GM19023 (cell line): ENCODE measurements at regions not wholly inside any gene's neighbourhood (a gene's known extent, or its start where the extent isn't known, plus 50 kb on each side); places are given as distances from the start of the nearest gene placed in this dataset.
"Not testable (repeated sequence)": the region's sequence is repeated elsewhere in the genome, so short reads cannot be mapped to it uniquely, and the experiment has no call there.

Source experiments
- ATAC-seq: cut with Tn5 transposase; IDR thresholded peaks from one replicate; pipeline ENCODE4 v1.9.1; 2021; ENCODE audit warnings: mild to moderate bottlenecking, moderate library complexity; ENCODE audit not compliant: unreplicated experiment

- ATAC-seq, result no peak
These were observed 593.7 kb upstream of the LUZP2 start for GRCh38 chr11:23903044-23903704.

DNA sequence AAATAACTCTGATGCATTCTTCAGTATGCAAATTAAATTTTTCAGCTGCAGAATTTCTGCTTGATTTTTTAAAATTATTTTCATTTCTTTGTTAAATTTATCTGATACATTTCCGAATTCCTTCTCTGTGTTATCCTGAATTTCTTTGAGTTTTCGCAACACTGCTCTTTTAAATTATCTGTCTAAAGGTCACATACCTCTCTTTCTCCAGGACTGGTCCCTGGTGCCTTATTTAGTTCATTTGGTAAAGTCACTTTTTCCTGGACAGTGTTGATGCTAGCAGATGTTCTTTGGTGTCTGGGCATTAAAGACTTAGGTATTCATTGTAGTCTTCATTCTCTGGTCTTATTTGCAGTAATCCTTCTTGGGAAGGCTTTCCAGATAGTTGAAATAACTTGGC, 577.4 kb upstream of the LUZP2 start:
- ATAC-seq, result no peak

DNA sequence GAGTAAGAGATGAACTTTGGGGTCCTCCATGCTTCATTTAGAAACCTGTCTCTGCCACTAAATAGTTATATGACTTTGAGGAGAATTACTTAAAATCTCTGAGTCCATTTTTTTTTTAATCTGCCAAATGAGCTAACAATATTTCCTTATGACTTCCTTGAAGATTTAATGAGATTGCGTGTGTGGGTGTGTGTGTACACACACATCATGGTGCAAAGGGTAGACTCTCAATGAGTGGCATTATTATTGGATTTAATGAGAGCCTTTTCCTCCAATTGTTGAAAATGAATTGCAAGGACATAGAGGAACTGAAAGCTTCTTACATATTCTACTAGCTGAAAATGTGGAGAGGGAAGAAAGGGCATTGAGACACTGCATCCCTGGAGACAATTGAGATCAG, 573.5 kb upstream of the LUZP2 start:
- ATAC-seq, result no peak

GRCh38 chr11:23924226-23924625, 572.6 kb upstream of the LUZP2 start:
- no peak for ATAC-seq

GRCh38 chr11:23931443-23931842, 565.4 kb upstream of the LUZP2 start:
- ATAC-seq, result no peak

DNA sequence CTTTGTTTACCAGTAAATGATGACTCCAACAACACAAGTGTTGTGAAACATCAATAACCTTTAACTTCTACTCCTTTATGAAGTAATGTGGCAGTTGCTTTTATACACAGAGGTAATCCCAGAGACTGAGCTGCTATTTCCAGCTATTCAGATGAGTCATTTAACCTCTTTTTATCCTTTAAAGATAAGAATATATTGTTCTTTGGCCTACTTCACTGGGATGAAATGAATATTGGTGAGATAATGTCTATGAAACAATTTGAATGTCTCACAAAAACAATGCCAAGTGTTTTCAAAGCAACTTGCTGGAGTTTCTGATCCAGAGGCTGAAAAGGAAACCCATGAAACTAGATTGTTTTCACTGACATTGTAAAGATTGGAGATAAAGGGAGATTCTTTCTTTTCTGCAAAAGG, 564.4 kb upstream of the LUZP2 start:
- no peak for ATAC-seq

- no peak for ATAC-seq
These were observed 563.1 kb upstream of the LUZP2 start for GRCh38 chr11:23933721-23934120.

- ATAC-seq, result not testable (repeated sequence)
These were observed 562.1 kb upstream of the LUZP2 start for GRCh38 chr11:23934671-23935270.

DNA sequence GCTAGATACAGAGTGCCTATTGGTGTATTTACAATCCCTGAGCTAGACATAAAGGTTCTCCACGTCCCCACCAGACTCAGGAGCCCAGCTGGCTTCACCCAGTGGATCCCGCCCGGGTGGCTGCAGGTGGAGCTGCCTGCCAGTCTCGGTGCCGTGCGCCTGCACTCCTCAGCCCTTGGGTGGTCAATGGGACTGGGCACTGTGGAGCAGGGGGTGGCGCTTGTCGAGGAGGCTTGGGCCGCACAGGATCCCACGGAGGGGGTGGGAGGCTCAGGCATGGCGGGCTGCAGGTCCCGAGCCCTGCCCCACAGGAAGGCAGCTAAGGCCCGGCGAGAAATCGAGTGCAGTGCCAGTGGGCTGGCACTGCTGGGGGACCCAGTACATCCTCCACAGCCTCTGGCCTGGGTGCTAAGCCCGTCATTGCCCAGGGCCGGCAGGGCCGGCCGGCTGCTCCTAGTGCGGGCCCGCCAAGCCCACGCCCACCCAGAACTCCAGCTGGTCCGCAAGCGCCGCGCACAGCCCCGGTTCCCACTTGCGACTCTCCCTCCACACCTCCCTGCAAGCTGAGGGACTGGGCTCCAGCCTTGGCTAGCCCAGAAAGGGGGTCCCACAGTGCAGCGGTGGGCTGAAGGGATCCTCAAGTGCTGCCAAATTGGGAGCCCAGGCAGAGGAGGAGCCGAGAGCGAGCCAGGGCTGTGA, 554.6 kb upstream of the LUZP2 start:
- ATAC-seq, result not testable (repeated sequence)

GRCh38 chr11:23944923-23945322, 551.9 kb upstream of the LUZP2 start:
- ATAC-seq, result no peak

DNA sequence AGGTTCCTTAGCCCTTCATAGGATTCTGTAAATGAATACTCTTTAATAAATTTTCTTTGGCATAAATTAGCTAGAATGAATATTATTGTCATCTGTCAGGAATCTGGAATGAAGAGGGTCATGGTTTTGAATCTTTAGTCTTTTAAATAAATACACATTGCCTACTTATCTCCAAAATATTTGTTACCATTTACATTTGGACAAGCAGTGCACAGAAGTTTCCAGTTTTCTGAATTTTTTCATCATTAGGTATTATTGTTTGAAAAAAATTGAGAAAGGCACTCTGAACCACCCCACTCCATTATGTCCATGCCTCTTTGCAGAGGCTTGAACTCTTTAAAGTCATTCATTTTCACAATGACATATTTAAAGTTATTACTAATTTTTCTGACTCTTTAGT, 549.0 kb upstream of the LUZP2 start:
- ATAC-seq, result no peak

DNA sequence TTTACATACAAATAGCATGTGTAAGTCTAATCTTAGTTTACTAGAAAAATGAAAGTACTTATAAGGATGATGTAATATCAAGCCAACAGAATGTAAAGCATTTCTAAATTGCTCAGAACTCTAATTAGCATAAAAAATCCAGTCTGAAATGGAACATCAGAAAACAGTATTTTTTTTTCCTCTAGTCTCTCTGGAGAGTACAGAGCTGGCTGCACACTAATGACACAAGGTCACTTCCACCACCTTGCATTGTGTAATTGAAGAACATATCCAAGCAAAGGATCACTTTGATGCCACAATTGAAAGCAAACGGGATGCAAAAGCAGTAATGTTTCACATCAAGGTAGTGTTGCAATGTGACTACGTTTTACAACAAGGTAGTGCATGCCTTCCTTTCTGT, 548.0 kb upstream of the LUZP2 start:
- no peak for ATAC-seq

GRCh38 chr11:23953951-23954710, 542.7 kb upstream of the LUZP2 start:
- no peak for ATAC-seq

DNA sequence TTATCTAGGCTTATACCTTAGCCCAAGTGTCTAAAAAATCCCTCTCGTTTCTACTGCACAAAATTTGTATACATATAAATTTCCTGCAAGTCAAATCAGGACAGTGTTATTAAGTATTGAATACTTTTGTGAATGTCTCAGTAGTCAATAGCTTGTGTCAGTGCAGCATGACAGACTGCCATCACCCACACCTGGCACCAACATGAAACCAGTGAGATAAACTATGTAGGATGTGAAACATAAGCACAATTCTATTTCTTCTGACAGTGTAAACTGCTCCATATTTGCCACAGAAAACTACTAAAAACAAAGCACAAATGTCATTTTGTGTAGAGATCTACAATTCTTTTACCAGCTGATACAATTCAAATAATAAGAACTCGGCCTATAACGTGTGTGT, 542.1 kb upstream of the LUZP2 start:
- no peak for ATAC-seq

DNA sequence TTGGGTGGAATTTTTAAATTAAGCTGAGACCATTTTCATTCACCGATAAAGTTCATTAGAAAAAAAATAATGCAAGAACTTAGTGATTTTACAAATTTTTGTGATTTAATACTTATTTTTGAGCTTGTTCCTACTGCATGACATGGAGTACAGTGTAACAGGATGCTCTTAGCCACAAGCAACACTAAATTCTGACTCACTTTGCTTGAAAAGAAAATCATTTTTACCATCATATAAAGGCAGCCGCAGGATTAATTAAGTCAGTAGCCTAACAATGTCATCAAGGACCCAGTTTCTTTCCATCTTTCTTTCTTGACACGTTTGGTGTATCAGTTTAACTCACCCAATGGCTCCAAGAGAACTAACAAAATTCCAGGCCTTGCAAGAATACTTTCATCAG, 540.3 kb upstream of the LUZP2 start:
- ATAC-seq, result no peak

- no peak for ATAC-seq
These were observed 539.5 kb upstream of the LUZP2 start for GRCh38 chr11:23957314-23957713.

GRCh38 chr11:23959462-23959861, 537.4 kb upstream of the LUZP2 start:
- ATAC-seq, result no peak

- no peak for ATAC-seq
These were observed 535.1 kb upstream of the LUZP2 start for GRCh38 chr11:23961503-23962338.

- ATAC-seq, result no peak
These were observed 523.6 kb upstream of the LUZP2 start for GRCh38 chr11:23973244-23973643.

- no peak for ATAC-seq
These were observed 522.8 kb upstream of the LUZP2 start for GRCh38 chr11:23974051-23974450.

- no peak for ATAC-seq
These were observed 522.3 kb upstream of the LUZP2 start for GRCh38 chr11:23974601-23975000.
